ENCODE measurements at regions not wholly inside any gene's neighbourhood (a gene's known extent, or its start where the extent isn't known, plus 50 kb on each side); places are given as distances from the start of the nearest gene placed in this dataset.

DNA sequence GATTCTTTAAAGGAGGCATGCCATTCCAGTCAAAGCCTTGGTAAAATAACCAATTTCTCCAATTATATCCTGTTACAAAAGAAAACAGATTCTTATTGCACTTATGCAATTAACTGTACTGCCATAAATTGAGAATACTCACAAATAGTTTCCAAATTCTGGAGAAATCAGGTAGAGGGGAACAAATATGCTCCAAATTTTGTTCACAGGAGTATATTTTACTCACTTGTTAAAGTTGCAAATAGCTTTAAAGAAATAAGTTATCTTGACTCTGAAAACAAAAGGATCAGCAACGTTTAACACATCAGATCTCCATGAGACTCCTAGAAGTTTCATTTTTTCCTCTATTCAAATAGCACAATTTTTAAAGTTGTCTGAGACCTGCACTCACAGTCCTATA is 712.1 kb upstream of the ARRDC4 start:
- ChIA-PET CTCF (no interaction called here), POLR2A (no interaction called here)
- no peak for DNase-seq (ENCODE audit: extremely low spot score)
- TF ChIP-seq, protein P1, sequence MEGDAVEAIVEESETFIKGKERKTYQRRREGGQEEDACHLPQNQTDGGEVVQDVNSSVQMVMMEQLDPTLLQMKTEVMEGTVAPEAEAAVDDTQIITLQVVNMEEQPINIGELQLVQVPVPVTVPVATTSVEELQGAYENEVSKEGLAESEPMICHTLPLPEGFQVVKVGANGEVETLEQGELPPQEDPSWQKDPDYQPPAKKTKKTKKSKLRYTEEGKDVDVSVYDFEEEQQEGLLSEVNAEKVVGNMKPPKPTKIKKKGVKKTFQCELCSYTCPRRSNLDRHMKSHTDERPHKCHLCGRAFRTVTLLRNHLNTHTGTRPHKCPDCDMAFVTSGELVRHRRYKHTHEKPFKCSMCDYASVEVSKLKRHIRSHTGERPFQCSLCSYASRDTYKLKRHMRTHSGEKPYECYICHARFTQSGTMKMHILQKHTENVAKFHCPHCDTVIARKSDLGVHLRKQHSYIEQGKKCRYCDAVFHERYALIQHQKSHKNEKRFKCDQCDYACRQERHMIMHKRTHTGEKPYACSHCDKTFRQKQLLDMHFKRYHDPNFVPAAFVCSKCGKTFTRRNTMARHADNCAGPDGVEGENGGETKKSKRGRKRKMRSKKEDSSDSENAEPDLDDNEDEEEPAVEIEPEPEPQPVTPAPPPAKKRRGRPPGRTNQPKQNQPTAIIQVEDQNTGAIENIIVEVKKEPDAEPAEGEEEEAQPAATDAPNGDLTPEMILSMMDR (IDR thresholded peaks at IDR 0.05; ENCODE audit: control extremely low read depth, extremely low read depth, low read depth, missing control alignments) = no peak

DNA sequence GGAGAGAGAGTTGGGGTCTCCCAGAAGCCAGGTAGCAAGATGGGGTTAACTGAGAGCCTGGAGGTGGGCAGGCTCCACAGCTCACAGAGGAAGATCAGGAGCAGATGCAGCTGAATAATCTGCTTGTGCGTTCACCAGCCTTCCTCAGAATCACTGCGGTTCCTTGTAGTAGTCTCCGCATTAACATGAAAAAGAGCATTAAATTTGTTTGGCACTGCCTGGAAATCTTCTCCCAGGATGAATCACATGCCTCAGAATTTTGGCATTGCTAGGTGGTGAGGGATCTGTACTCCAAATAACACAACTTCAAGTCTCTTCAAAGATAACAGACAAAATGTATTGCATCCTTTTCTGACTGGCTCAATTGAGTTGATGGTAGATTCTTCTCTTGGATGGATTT is 700.6 kb upstream of the ARRDC4 start:
- no peak for DNase-seq (ENCODE audit: extremely low spot score)
- TF ChIP-seq, protein P1 (IDR thresholded peaks at IDR 0.05; ENCODE audit: control extremely low read depth, extremely low read depth, low read depth, missing control alignments) = no peak
- ChIA-PET POLR2A (no interaction called here), CTCF (interaction anchor here (1.4 kb wide), 1 partner anchor 14 kb away, joined by 7 read pairs; no protein-coding TSS in a partner anchor)

DNA sequence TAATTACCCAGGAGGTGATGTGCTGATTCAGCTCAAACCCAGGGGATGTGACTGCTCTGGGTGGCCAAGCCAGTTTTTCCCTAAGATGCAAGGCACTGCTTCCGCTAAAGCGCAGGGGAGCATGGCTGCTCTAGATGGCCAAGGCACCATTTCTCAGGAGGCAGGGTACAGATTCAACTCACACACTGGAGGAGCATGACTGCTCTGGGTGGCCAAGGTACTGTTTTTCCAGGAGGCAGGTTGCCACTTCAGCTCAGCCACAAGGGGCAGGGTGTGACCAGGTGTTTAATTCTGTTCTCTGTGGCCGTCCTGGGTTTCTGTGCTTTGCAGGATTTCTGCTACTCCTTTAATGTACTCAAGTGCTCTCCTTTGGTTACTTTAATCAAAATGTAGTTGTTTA is 659.3 kb upstream of the ARRDC4 start:
- no peak for DNase-seq (ENCODE audit: extremely low spot score)
- CTCF ChIA-PET = no interaction called here
- TF ChIP-seq, protein P1 (IDR thresholded peaks at IDR 0.05; ENCODE audit: control extremely low read depth, extremely low read depth, low read depth, missing control alignments) = no peak
- POLR2A ChIA-PET = no interaction called here

DNA sequence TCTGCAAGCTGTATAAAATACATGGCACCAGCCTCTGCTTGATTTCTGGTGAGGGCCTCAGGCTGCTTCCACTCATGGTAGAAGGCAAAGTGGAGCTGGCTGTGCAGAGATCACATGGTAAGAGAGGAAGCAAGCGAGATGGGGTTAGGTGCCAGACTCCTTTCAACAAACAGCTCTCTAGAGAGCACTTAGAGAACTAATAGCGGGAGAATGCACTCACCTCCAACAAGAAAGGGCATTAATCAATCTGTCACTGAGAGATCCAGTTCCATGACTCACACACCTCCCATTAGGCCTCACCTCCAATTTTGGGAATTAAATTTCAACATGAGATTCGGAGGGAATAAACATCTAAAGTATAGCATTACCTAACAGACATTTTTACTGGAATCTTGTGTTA is 644.1 kb upstream of the ARRDC4 start:
- TF ChIP-seq, protein P1 (IDR thresholded peaks at IDR 0.05; ENCODE audit: control extremely low read depth, extremely low read depth, low read depth, missing control alignments) = no peak
- ChIA-PET CTCF (no interaction called here), POLR2A (no interaction called here)
- DNase-seq (ENCODE audit: extremely low spot score) = no peak

DNA sequence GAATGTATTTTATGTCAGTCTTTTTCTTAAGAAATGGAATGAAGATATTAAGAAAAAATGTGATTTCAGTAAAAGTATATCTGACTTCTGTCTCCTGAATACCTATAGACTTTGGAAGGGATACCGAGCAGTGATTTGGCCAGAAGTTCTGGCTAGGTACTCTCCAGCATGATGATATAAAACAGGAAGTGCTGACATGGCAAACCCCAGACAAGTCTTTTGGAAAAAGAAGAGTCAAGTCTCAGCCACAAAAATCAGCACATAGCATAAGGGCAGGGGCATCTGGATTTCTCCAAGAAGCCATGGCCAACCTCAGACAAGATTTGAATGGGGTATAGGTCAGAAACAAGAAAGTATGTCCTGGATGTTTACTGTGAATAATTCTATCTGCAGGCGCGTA is 643.3 kb upstream of the ARRDC4 start:
- DNase-seq (ENCODE audit: extremely low spot score) = no peak
- ChIA-PET CTCF (no interaction called here), POLR2A (no interaction called here)
- TF ChIP-seq, protein P1 (IDR thresholded peaks at IDR 0.05; ENCODE audit: control extremely low read depth, extremely low read depth, low read depth, missing control alignments) = no peak

DNA sequence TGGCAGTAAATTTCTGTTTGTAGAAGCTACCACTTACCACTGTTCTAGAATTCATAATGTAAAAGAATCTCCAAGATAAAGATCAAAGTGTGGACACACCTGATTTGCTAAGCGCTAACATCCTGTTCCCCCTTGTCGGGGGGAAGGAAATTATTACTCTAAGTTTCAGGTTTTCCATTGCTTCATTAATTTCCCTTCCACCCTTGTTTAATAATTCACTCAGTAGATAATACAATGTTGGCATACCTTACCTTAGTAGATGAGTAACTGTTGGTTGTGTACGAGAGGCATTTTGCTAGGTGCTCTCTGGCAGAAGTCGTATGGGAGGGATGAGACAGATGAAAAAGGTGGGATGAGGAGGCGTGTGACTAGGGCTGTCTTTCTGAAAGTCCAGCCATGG is 641.2 kb upstream of the ARRDC4 start:
- TF ChIP-seq, protein P1 (IDR thresholded peaks at IDR 0.05; ENCODE audit: control extremely low read depth, extremely low read depth, low read depth, missing control alignments) = no peak
- ChIA-PET POLR2A (no interaction called here), CTCF (no interaction called here)
- no peak for DNase-seq (ENCODE audit: extremely low spot score)

DNA sequence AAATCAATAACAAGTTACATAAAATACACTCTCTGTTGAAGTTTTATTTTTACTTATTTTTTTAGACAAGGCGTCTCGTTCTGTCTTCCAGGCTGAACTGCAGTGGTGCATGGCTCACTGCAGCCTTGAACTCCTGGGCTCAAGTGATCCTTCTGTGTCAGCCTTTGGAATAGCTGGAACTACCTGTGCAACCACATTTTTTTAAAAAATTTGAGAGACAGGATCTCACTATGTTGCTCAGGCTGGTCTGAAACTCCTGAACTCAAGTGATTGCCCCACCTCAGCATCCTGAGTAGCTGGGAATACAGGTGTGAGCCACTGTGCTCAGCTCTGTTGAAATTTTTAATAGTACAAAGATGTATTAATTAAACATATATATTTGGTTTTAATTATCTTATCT is 614.3 kb upstream of the ARRDC4 start:
- ChIA-PET POLR2A (no interaction called here), CTCF (interaction anchor here (1.4 to 1.6 kb wide), 2 partner anchors 15 to 17 kb away, joined by 3 read pairs; no protein-coding TSS in a partner anchor)
- no peak for DNase-seq (ENCODE audit: extremely low spot score)
- TF ChIP-seq, protein P1 (IDR thresholded peaks at IDR 0.05; ENCODE audit: control extremely low read depth, extremely low read depth, low read depth, missing control alignments) = no peak

Data from GM10248 (cell line).